GM19395 (cell line): ENCODE measurements at regions not wholly inside any gene's neighbourhood (a gene's known extent, or its start where the extent isn't known, plus 50 kb on each side); places are given as distances from the start of the nearest gene placed in this dataset.
A peak's percentile ranks its signal among the peaks of the same experiment; 100 is the strongest.
"Not testable (repeated sequence)": the region's sequence is repeated elsewhere in the genome, so short reads cannot be mapped to it uniquely, and the experiment has no call there.

Experiments used
- ATAC-seq: cut with Tn5 transposase; IDR thresholded peaks from one replicate; pipeline ENCODE4 v1.9.1; 2021; ENCODE audit warnings: mild to moderate bottlenecking, moderate library complexity; ENCODE audit not compliant: unreplicated experiment

GRCh38 chr2:237195396-237196120, 109.9 kb downstream of the COPS8 start:
- no peak for ATAC-seq

- ATAC-seq, result no peak
Measured at GRCh38 chr2:237196409-237196808, 110.7 kb downstream of the COPS8 start.

- no peak for ATAC-seq
Measured at GRCh38 chr2:237196866-237197618, 111.4 kb downstream of the COPS8 start.

- ATAC-seq, result no peak
Measured at GRCh38 chr2:237198164-237198855, 112.6 kb downstream of the COPS8 start.

- no peak for ATAC-seq
Measured at GRCh38 chr2:237199082-237199481, 113.4 kb downstream of the COPS8 start.

GRCh38 chr2:237199577-237199976, 113.9 kb downstream of the COPS8 start:
- no peak for ATAC-seq

- no peak for ATAC-seq
Measured at GRCh38 chr2:237200462-237200861, 114.8 kb downstream of the COPS8 start.

GRCh38 chr2:237201461-237202287, 116.0 kb downstream of the COPS8 start:
- ATAC-seq, result peak; percentile 81

- ATAC-seq, result no peak
Measured at GRCh38 chr2:237202288-237203030, 116.8 kb downstream of the COPS8 start.

- ATAC-seq, result no peak
Measured at GRCh38 chr2:237205043-237205541, 119.4 kb downstream of the COPS8 start.

- no peak for ATAC-seq
Measured at GRCh38 chr2:237205561-237205971, 119.9 kb downstream of the COPS8 start.

GRCh38 chr2:237207646-237208045, 122.0 kb downstream of the COPS8 start:
- no peak for ATAC-seq

GRCh38 chr2:237208373-237209260, 122.9 kb downstream of the COPS8 start:
- ATAC-seq, result no peak

- ATAC-seq, result no peak
Measured at GRCh38 chr2:237209885-237210284, 124.2 kb downstream of the COPS8 start.

- no peak for ATAC-seq
Measured at GRCh38 chr2:237210297-237210696, 124.6 kb downstream of the COPS8 start.

- no peak for ATAC-seq
Measured at GRCh38 chr2:237210763-237211162, 125.1 kb downstream of the COPS8 start.

- ATAC-seq, result not testable (repeated sequence)
Measured at GRCh38 chr2:237212356-237213279, 126.9 kb downstream of the COPS8 start.
